Fibroblast of lung (primary cell): ENCODE measurements at regions not wholly inside any gene's neighbourhood (a gene's known extent, or its start where the extent isn't known, plus 50 kb on each side); places are given as distances from the start of the nearest gene placed in this dataset.

Experiments used
- CTCF ChIP-seq, 2 donors: IDR thresholded peaks in 1 of 2; conservative IDR thresholded peaks in 1 of 2; 1 replicate in 1 of 2; 2 replicates in 1 of 2; pipeline ENCODE4 v1.5.1; 2011 to 2012; ENCODE audit warnings: low read length in 2 of 2, control low read depth in 1 of 2, inconsistent platforms in 1 of 2, low read depth in 1 of 2, mild to moderate bottlenecking in 1 of 2
- EZH2 ChIP-seq: IDR thresholded peaks from 2 replicates; pipeline ENCODE4 v1.5.1; 2012; ENCODE audit warnings: low read length, control low read depth, mild to moderate bottlenecking; ENCODE audit errors: missing control alignments

DNA sequence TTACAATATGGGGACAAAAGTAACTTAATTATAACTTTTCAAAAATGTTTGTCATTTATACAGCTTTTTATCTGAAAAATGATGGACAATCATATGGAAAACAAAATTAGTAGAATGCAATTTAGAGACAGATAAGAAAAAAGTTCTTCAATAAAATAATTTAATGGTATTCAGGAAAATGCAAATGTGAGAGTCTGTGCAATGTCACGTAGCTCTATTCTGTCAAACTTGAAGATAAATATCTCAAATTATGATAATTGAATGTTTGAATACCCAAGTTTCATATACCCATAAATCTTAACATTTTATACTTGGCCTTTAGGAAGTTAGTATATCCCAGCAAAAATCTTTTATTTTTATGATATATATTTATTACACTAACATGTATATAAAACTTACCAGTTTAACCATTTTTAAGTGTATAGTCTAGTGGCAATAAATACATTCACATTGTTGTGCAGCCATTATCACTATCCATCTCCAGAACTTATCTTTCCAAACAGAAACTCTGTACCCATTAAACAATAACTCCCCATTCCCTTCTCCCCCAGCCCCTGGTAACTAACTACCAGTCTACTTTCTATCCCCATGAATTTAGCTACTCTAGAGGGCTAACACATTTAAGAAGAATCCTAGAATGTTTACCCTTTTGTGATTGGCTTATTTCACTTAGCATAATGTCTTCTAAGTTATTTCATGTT is 311.5 kb downstream of the SOCS6 start:
- TF ChIP-seq CTCF (conservative IDR thresholded peaks at IDR 0.05 in 1 of 2, IDR thresholded peaks at IDR 0.05 in 1 of 2; ENCODE audit: low read depth in 1 of 2, low read length in 2 of 2) (no peak), EZH2 (no peak)
